Endothelial cell of umbilical vein (primary cell): ENCODE measurements at regions not wholly inside any gene's neighbourhood (a gene's known extent, or its start where the extent isn't known, plus 50 kb on each side); places are given as distances from the start of the nearest gene placed in this dataset.

Experiments
- CTCF ChIP-seq, 2 donors: IDR thresholded peaks; 1 replicate in 1 of 2; 2 replicates in 1 of 2; pipeline ENCODE4 v1.5.1; 2011; ENCODE audit warnings: low read length in 2 of 2, mild to moderate bottlenecking in 2 of 2, moderate library complexity in 2 of 2, control low read depth in 1 of 2, inconsistent platforms in 1 of 2, low read depth in 1 of 2; ENCODE audit not compliant: insufficient read depth in 1 of 2; ENCODE audit errors: extremely low read depth in 1 of 2
- EZH2 ChIP-seq: IDR thresholded peaks from 2 replicates; pipeline ENCODE4 v1.6.1; 2012; ENCODE audit warnings: borderline replicate concordance, low read depth, mild to moderate bottlenecking, moderate library complexity, low read length, inconsistent platforms; ENCODE audit not compliant: severe bottlenecking
- JUN ChIP-seq: IDR thresholded peaks from 2 replicates; pipeline ENCODE4 v1.6.1; 2011; ENCODE audit warnings: borderline replicate concordance, low read depth; ENCODE audit not compliant: insufficient read length, insufficient read depth
- MAX ChIP-seq: IDR thresholded peaks from 2 replicates; pipeline ENCODE4 v1.6.1; 2011; ENCODE audit not compliant: insufficient read depth, insufficient read length
- POLR2A ChIP-seq: IDR thresholded peaks from 2 replicates; pipeline ENCODE4 v1.6.1; 2012; ENCODE audit warnings: low read depth, mild to moderate bottlenecking, control low read depth, low read length
- POLR2AphosphoS5 ChIP-seq: IDR thresholded peaks from 2 replicates; pipeline ENCODE4 v1.6.1; 2012; ENCODE audit warnings: low read depth, mild to moderate bottlenecking, control low read depth, low read length, moderate library complexity; ENCODE audit not compliant: insufficient read depth

GRCh38 chr3:146770881-146771280, 165.7 kb upstream of the PLSCR5 start:
- TF ChIP-seq POLR2A (no peak), JUN (no peak), CTCF (IDR thresholded peaks at IDR 0.05; ENCODE audit: extremely low read depth in 1 of 2, insufficient read depth in 1 of 2, low read depth in 1 of 2, low read length in 2 of 2) (no peak), MAX (no peak), POLR2AphosphoS5 (no peak), EZH2 (no peak)
